ENCODE measurements at regions not wholly inside any gene's neighbourhood (a gene's known extent, or its start where the extent isn't known, plus 50 kb on each side); places are given as distances from the start of the nearest gene placed in this dataset.

DNA sequence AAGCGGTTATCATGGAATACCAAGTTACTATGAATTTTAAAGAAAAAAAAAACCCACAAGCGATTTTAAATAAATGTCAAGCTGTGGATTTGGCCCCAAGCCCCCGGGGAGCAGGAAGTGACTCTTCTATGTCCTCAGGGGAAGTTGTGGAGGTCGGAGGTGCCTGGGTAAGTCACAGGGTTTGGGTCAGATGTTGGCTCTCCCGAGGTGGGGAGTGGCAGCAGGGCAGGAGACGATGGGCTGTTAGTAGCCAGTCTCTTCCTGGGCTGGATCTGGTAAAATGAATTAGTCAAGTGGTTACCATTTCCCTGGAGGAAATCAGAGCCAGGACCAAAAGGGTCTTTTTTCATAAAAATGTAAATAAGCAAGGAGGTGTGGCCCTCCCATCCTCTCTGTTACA lies 316.7 kb downstream of the TLE3 start:
- no peak for DNase-seq

GRCh38 chr15:69781411-69782125 lies 316.1 kb downstream of the TLE3 start:
- DNase-seq, result no peak

GRCh38 chr15:69782139-69782658 lies 315.5 kb downstream of the TLE3 start:
- DNase-seq, result no peak

- DNase-seq, result no peak
These were observed 314.9 kb downstream of the TLE3 start for GRCh38 chr15:69782809-69783208.

- DNase-seq, result no peak
These were observed 314.5 kb downstream of the TLE3 start for GRCh38 chr15:69783211-69783610.

- no peak for DNase-seq
These were observed 312.7 kb downstream of the TLE3 start for GRCh38 chr15:69784798-69785566.

GRCh38 chr15:69786136-69786701 lies 311.5 kb downstream of the TLE3 start:
- no peak for DNase-seq

- no peak for DNase-seq
These were observed 309.9 kb downstream of the TLE3 start for GRCh38 chr15:69787791-69788190.

DNA sequence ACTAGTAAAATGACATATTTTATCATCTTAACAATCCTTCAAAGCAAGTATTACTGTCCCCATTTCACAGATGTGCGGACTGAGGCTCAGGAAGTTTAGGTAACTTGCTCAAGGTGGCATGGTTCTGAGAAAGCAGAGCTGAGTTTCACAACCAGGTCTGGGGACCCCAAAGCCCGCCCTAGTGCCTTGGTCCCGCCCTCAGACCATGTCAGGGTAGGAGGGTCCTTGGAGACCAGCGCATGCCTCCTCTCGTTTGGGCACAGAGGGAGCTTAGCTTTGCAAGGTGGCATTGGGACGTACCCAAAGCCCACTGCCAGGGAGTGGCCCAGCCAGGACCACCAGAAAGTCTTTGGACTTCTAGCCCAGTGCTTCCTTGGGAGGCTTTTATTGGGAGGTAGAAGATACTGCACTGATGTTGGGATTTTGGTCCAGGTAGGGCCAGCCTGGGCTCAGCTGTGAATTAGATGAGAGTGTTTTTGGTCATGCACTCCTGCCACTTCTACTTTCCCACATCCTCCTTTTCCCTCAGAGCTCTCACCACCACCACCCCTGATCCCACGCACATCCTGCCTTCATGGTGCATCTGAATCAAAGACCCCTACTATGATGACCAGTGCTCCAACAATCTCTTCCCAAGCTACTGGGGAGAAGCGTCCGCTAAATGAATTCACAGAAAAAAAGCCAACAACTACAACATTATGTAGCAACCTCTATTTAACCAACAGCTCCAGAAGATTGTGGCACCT lies 307.9 kb downstream of the TLE3 start:
- no peak for DNase-seq

DNA sequence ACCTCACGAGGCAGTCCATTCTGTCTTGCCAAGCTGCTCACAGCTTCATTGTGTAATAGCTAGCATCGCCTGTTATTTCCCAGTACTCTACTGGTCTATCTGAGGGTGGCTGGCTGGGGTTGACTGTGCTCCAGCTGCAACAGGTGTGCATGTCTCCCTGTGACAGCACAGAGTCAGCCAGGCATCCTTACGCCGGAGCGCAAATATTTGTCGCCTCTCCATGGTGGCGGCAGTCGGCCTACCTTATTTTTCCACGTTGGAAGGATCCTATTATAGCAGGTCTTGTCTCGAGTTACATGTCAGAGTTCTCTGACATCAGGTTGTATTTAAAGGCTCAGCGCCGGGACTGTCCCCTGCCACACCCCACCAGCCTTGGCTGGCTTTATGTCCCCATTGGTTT lies 307.1 kb downstream of the TLE3 start:
- DNase-seq, result no peak

GRCh38 chr15:69792823-69793222 lies 304.9 kb downstream of the TLE3 start:
- DNase-seq, result no peak

- no peak for DNase-seq
These were observed 304.3 kb downstream of the TLE3 start for GRCh38 chr15:69793431-69793780.

- no peak for DNase-seq
These were observed 303.8 kb downstream of the TLE3 start for GRCh38 chr15:69793781-69794451.

DNA sequence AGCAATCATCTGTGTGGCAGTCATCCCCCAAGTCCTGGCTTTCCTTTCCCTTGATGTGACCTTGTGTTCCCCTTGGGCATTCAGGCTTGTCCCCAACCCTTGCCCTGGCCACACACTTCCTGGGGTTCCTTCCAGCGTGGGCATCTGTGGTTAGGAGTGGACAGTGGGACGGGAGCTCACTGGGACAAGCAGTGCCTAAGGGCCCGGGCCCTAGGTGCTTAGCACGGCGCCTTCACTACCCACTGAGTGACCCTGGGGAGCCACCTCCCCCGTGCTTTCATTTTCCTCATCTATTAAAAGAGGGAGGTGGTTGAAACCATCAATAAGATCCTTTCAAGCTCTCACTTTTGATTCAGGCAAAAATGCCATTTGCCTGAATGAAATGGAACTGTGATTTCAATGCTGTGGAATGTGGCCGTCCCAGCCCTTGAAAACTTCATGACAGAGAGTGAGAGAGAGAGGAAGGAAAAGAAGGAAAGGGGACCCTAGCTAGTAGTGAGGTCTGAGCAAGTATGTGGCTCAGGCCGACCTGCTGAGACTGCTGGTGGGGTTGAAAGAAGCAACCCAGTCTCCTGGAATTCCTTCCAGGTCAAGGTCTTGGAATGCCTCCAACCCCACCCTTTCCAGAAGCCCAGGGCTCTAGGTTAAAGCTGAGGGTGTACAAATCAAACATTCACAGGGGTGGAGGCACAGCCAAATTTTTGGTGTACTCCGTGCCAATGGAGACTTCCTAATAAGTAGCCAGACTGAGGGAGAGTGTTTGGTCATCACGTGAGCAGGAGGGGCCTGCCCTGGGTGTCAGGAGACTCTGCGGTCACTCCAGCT lies 302.9 kb downstream of the TLE3 start:
- no peak for DNase-seq

DNA sequence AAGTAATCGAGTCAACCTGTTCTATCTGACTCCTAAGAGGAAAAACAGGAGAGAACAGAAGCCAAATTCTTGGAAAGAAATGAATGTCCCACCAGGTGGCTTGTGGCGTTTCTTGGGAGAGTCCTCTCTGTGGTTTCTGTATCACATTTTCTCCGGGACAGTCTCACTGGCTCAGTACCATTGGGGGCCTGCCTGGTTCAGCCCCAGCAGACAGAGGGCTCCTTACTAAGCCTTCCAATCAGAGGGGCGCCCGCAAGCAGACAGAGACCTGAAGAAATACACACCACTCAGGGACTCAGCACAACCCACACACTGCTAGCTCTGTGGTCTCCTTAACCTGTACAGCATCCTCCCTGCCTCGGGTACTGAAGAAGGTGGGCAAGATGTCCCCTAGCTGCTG lies 302.1 kb downstream of the TLE3 start:
- DNase-seq, result no peak

GRCh38 chr15:69797051-69797595 lies 300.6 kb downstream of the TLE3 start:
- no peak for DNase-seq

DNA sequence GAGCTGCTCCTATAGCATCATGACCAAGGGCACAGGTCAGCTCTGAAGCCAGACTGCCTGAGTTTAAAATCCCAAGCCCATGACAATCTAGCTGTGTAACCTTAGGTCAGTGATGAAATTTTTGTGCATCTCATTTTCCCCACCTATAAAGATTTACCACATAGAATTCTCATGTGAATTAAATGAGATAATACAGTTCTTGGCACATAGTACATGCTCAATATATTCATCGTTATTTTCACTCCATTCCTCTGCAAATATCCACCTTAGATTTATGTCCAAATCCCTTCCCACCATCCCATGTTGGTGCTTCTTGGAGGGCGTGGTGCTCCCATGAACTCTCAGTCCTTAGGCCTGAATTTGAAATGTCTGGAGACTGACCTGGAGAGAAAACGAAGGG lies 300.1 kb downstream of the TLE3 start:
- no peak for DNase-seq

GRCh38 chr15:69798481-69799250 lies 299.1 kb downstream of the TLE3 start:
- DNase-seq, result no peak

DNA sequence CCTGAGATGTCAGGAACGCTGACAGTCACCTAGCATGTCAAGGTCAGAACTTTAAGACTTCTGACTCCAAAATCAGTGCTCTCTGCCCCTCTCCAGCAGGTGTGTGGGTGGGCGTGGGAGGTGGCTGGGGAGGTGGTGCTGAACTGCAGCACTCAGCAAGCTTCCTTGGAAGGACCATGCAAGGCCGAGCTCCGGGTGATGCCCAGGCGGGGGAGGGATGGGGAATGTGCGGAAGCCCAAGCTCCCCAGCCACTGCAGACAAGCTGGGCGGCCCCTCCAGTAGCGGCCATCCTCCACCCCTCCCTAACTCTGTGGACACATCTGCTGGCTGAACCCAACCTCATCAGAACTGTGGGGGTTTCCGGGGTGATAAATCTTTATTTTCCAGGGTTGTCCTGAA lies 296.6 kb downstream of the TLE3 start:
- DNase-seq, result no peak

DNA sequence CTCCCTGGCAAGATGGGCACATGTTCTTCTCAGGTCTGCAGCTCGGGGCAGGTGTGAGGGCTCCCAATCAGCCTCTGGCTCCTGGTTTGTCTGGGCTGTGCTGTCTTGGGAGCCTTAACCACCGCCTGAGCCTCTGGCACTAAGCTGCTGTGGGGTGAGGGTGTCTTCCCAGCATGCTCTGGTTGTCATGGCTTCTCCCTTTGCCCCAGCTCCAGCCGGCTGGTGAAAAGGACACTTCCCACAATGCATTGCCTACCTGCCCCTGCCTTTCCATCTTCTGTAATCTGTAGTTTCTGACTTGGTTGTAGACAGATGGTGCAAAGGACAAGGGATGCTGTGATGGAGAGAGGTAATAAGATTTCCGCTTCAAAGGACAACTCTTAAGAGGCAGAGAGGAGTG lies 295.3 kb downstream of the TLE3 start:
- no peak for DNase-seq

DNA sequence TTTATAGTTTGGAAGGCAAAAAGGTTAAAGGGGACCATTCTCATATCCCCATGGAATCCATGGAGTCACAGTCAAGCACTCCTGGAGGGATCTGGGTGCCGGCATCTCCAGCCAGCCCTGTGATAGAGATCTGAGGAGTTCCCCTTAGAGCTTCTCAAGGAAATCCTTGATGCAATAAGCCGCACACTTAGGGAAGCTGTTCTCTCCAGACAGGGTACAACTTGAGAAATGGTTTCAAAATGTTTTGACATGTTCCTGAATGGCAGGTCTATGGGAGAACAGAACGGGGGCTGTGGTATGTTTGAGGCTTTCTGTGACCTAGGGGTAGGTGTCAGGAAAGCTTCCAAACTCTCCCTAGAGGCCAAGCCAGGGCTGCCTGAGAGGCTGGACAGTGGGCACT lies 292.9 kb downstream of the TLE3 start:
- no peak for DNase-seq
